AG09309 (cell line): ENCODE measurements at regions not wholly inside any gene's neighbourhood (a gene's known extent, or its start where the extent isn't known, plus 50 kb on each side); places are given as distances from the start of the nearest gene placed in this dataset.

Experiments used
- DNase-seq: peaks from one replicate; pipeline ENCODE4 v3.0.0-alpha.2; 2010; ENCODE audit warnings: low read depth
- H3K4me3 ChIP-seq: 2 replicates; pipeline ENCODE4 v1.5.1; 2011; ENCODE audit warnings: mild to moderate bottlenecking, low read depth, low read length, moderate library complexity; ENCODE audit not compliant: control insufficient read depth
- CTCF ChIP-seq: IDR thresholded peaks from 2 replicates; pipeline ENCODE4 v1.5.1; 2011; ENCODE audit warnings: mild to moderate bottlenecking, low read depth, low read length, inconsistent platforms; ENCODE audit not compliant: insufficient read depth, control insufficient read depth; ENCODE audit errors: missing control alignments

- DNase-seq, result no peak
- no peak for TF ChIP-seq CTCF
- H3K4me3 ChIP-seq, result no peak overlapping the region
These were observed 132.7 kb upstream of the RUNX3 start for GRCh38 chr1:25062621-25063255.

GRCh38 chr1:25061261-25061995 is 131.4 kb upstream of the RUNX3 start:
- TF ChIP-seq CTCF, result no peak
- no peak for DNase-seq
- no peak overlapping the region for H3K4me3 ChIP-seq

GRCh38 chr1:25057188-25057587 is 127.1 kb upstream of the RUNX3 start:
- DNase-seq, result no peak
- no peak for TF ChIP-seq CTCF
- H3K4me3 ChIP-seq, result no peak overlapping the region

GRCh38 chr1:25056536-25056935 is 126.5 kb upstream of the RUNX3 start:
- no peak for DNase-seq
- H3K4me3 ChIP-seq, result no peak overlapping the region
- TF ChIP-seq CTCF, result no peak

GRCh38 chr1:25055961-25056360 is 125.9 kb upstream of the RUNX3 start:
- no peak for TF ChIP-seq CTCF
- no peak overlapping the region for H3K4me3 ChIP-seq
- DNase-seq, result no peak

GRCh38 chr1:25055324-25055780 is 125.3 kb upstream of the RUNX3 start:
- no peak for TF ChIP-seq CTCF
- no peak for DNase-seq
- no peak overlapping the region for H3K4me3 ChIP-seq
